ENCODE measurements at regions not wholly inside any gene's neighbourhood (a gene's known extent, or its start where the extent isn't known, plus 50 kb on each side); places are given as distances from the start of the nearest gene placed in this dataset.

GRCh38 chr2:39515273-39515896, 78.3 kb upstream of the MAP4K3 start:
- no peak for DNase-seq

- no peak for DNase-seq
Measured at GRCh38 chr2:39515897-39516346, 78.8 kb upstream of the MAP4K3 start.

- peak; percentile 52 for DNase-seq
Measured at GRCh38 chr2:39516347-39517101, 79.4 kb upstream of the MAP4K3 start.

- no peak for DNase-seq
Measured at GRCh38 chr2:39517102-39517436, 80.0 kb upstream of the MAP4K3 start.

GRCh38 chr2:39517622-39518021, 80.5 kb upstream of the MAP4K3 start:
- no peak for DNase-seq

GRCh38 chr2:39519886-39520285, 82.8 kb upstream of the MAP4K3 start:
- DNase-seq: no peak

GRCh38 chr2:39521876-39522517, 84.9 kb upstream of the MAP4K3 start:
- DNase-seq: no peak

GRCh38 chr2:39522518-39522877, 85.4 kb upstream of the MAP4K3 start:
- no peak for DNase-seq

- DNase-seq: no peak
Measured at GRCh38 chr2:39523308-39524044, 86.4 kb upstream of the MAP4K3 start.

GRCh38 chr2:39524061-39524460, 87.0 kb upstream of the MAP4K3 start:
- no peak for DNase-seq

- no peak for DNase-seq
Measured at GRCh38 chr2:39524756-39525635, 87.9 kb upstream of the MAP4K3 start.

- DNase-seq: no peak
Measured at GRCh38 chr2:39525636-39526412, 88.7 kb upstream of the MAP4K3 start.

- no peak for DNase-seq
Measured at GRCh38 chr2:39528701-39529100, 91.6 kb upstream of the MAP4K3 start.

GRCh38 chr2:39529836-39530235, 92.8 kb upstream of the MAP4K3 start:
- DNase-seq: no peak

- DNase-seq: no peak
Measured at GRCh38 chr2:39530411-39530866, 93.4 kb upstream of the MAP4K3 start.

GRCh38 chr2:39531220-39531777, 94.2 kb upstream of the MAP4K3 start:
- DNase-seq: no peak

- no peak for DNase-seq
Measured at GRCh38 chr2:39532933-39533332, 95.8 kb upstream of the MAP4K3 start.

- DNase-seq: no peak
Measured at GRCh38 chr2:39534095-39534711, 97.1 kb upstream of the MAP4K3 start.

GRCh38 chr2:39535636-39536185, 98.6 kb upstream of the MAP4K3 start:
- DNase-seq: no peak

- no peak for DNase-seq
Measured at GRCh38 chr2:39537150-39537549, 100.1 kb upstream of the MAP4K3 start.

- DNase-seq: no peak
Measured at GRCh38 chr2:39538718-39539117, 101.6 kb upstream of the MAP4K3 start.

All from NCI-H2171 (cell line).